ENCODE measurements at regions not wholly inside any gene's neighbourhood (a gene's known extent, or its start where the extent isn't known, plus 50 kb on each side); places are given as distances from the start of the nearest gene placed in this dataset.
"Not testable (repeated sequence)": the region's sequence is repeated elsewhere in the genome, so short reads cannot be mapped to it uniquely, and the experiment has no call there.

DNA sequence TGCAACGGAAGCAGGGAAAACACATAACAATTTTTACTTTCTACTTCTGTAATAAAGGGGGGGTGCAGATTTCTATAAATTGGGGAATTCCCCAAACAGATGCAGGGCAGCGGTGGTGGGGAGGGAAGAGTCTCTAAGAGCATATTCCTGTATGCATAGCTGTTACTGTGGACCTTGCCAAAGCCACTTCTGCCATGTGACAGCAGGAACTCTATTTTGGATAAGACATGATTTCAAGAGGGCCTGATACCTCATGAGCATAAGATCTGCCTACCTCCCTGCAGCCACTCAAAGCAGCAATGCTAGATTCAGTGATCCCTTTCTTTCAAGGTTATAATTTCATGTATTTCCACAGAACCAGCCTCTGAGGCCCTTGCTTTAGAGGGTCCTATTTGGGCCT lies 86.2 kb upstream of the CNKSR3 start:
- DNase-seq (ENCODE audit: extremely low read depth in 1 of 2, low read depth in 1 of 2), result no peak

DNA sequence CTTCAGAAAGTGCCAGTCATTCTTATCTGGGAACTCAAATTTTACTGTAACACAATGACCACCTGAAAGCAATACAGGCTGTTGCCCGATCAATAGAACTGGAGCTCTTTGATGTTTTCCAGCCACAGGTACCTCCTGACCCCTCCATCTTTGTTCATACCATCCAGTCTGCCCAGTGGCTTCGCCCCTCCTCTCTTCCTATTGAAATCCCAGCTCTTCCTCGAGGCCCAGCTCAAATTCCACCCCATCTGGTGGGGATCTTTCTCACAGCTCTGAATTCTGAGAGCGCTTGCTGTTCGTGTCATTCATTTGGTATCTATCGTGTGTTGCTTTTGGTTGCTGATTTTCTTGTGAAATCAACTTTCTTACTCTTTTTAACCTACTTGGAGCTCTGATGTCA lies 87.9 kb upstream of the CNKSR3 start:
- DNase-seq (ENCODE audit: extremely low read depth in 1 of 2, low read depth in 1 of 2), result no peak

DNA sequence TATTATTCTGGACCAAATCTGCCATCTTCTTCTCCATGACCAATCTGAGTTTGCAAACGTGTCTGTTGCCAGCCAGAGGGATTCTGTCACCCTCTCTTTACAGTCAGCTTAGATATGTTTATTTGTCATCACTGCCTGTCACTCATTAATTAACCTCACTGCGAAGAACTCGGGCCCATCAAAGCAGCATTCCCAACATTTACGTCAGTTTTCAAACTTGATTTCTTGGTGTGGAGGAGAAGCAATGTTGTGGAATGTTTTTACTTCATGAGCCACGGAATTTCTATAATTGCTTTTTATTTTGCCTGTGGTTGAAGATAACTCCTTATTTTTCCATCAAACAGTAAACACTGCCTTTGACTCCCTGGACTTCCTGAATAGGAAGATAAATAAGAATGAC lies 91.8 kb upstream of the CNKSR3 start:
- no peak for DNase-seq (ENCODE audit: extremely low read depth in 1 of 2, low read depth in 1 of 2)

DNA sequence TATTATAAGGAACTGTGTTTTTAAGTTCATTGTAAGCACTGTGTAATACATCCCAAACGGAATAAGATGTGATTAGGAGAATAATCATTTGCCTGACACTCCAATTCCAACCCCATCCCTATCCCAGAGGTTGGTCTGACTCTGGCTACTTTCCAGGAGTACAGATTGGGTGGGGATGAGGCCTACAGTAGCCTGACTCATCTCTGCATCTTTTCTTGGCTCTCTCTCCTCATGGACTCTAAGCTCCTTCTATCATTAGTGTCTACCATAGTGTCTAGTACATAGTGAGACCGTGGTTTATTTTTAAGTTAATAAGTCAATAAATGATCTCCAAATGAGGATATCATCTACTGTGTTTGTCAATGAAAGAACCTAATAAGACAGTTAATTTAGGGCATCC lies 92.2 kb upstream of the CNKSR3 start:
- DNase-seq (ENCODE audit: extremely low read depth in 1 of 2, low read depth in 1 of 2), result no peak

GRCh38 chr6:154604119-154604518 lies 93.6 kb upstream of the CNKSR3 start:
- no peak for DNase-seq (ENCODE audit: extremely low read depth in 1 of 2, low read depth in 1 of 2)

- no peak for DNase-seq (ENCODE audit: extremely low read depth in 1 of 2, low read depth in 1 of 2)
These were observed 94.8 kb upstream of the CNKSR3 start for GRCh38 chr6:154605178-154605881.

- no peak for DNase-seq (ENCODE audit: extremely low read depth in 1 of 2, low read depth in 1 of 2)
These were observed 95.4 kb upstream of the CNKSR3 start for GRCh38 chr6:154605882-154606370.

DNA sequence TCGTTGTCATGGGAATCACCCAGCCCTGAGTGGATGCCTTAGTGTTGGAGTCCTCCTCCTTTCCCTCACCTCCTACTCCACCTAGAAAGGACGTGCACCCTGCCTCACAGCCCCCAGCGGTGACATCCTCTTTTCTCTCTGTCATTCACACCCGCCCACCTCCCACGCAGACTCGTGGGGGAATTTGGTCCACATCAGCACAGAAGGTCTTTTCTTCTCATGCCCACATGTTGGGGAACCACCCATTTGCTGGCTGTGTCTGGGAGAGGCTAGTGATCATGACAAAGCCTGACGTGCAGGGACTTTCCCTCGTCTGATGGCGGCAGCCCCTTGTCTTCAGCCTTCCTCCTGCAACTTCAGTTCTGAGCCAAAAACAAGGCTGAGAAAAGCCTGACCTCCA lies 96.0 kb upstream of the CNKSR3 start:
- DNase-seq (ENCODE audit: extremely low read depth in 1 of 2, low read depth in 1 of 2), result peak in 1 of 2 donors; percentile 3

- no peak for DNase-seq (ENCODE audit: extremely low read depth in 1 of 2, low read depth in 1 of 2)
These were observed 96.4 kb upstream of the CNKSR3 start for GRCh38 chr6:154606860-154607259.

DNA sequence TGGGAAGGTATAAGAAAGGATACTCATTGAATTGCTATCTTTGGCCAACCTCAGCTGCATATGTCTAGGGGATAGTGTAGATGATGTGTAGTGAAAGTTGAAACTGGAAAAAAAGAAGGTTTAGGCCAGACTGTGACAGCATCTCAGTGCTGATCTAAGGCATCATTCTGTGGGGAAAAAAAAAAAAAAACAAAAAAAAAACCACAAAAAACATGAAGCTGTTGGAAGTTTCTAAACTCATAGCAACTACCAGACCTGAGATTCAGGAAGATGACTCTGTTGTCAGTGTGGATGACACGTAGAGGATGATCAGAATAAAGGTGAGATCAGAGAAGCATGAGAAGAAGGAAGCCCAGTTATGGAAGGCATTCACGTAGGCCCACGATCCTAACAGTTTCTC lies 100.8 kb upstream of the CNKSR3 start:
- DNase-seq (ENCODE audit: extremely low read depth in 1 of 2, low read depth in 1 of 2), result no peak

DNA sequence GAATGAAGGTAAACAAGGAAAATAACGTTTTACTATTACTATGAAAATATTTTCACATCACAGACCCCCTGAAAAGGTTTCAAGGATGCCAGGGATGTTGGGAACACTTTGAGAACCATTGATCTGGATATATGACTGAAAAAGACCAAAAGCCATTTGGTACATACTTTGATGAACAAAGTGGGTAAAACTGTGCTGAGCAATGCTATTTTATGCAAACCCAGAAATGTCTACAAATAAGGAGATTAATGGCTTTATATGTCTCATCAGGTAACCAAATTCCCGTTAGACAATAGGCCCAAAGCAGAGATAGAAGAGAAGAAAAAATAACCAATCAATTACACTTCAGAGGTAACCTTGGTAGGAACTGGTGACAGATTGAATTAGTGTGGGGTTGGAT lies 101.4 kb upstream of the CNKSR3 start:
- DNase-seq (ENCODE audit: extremely low read depth in 1 of 2, low read depth in 1 of 2), result no peak

GRCh38 chr6:154613137-154613676 lies 102.7 kb upstream of the CNKSR3 start:
- DNase-seq (ENCODE audit: extremely low read depth in 1 of 2, low read depth in 1 of 2), result no peak

- no peak for DNase-seq (ENCODE audit: extremely low read depth in 1 of 2, low read depth in 1 of 2)
These were observed 103.6 kb upstream of the CNKSR3 start for GRCh38 chr6:154614101-154614500.

DNA sequence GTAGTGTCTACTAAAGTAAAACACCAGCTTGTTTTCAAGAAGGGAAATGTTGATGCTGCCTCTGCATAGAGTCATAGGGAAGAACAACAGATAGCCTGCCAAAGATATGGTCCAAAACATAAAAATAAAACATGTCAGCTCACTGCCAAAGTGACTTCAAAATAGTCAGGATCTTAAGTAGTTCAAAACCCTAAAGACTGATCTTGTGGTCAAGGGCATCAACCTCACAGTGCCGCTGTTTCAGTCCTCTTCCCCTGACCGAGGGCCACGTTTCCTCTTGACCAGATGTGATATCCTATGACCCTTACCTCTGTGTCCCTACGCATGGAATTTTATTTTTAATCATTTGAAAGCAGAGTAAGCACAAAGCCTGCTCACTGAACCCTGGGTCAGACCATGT lies 104.2 kb upstream of the CNKSR3 start:
- DNase-seq (ENCODE audit: extremely low read depth in 1 of 2, low read depth in 1 of 2), result no peak

GRCh38 chr6:154615483-154616025 lies 105.1 kb upstream of the CNKSR3 start:
- DNase-seq (ENCODE audit: extremely low read depth in 1 of 2, low read depth in 1 of 2), result no peak

DNA sequence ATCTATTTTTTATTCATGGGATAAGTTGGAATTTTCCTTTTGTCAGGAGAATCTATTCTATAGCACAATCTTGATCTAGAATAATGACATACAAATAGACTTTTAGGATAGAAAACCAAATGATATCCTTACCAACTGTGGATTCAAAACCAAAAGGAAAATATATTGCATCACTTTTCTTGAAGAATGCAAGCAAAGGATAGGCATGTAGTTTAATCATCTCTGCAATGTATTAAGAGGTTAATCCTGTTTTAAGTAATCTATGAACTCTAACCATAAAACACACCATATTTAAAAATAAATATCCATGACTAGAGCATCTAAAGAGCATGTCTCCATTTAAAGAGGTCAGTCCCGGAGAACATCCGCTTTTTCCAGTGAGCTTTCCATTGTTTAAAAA lies 106.7 kb upstream of the CNKSR3 start:
- no peak for DNase-seq (ENCODE audit: extremely low read depth in 1 of 2, low read depth in 1 of 2)

GRCh38 chr6:154619146-154619545 lies 108.7 kb upstream of the CNKSR3 start:
- DNase-seq (ENCODE audit: extremely low read depth in 1 of 2, low read depth in 1 of 2), result no peak

DNA sequence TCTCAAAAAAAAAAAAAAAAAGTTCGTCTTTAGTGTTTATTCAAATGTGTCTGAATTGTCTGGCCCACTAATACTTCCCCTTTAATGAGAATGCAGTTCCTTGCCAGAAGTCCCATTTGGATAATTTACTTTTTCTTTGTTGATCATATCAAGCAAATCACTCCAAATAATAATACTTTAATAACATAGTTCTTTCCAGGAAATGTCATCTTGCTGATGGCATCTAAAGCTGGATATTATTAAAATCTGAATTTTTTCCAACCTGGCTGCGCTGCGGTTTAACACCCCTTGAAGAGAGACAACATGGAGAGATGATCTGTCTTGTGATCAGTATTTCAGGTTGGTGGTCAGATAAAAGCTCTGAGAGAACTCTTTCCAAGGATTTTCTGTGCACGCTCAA lies 111.2 kb upstream of the CNKSR3 start:
- DNase-seq (ENCODE audit: extremely low read depth in 1 of 2, low read depth in 1 of 2), result no peak

GRCh38 chr6:154622618-154623336 lies 110.4 kb upstream of the SCAF8 start:
- no peak for DNase-seq (ENCODE audit: extremely low read depth in 1 of 2, low read depth in 1 of 2)

DNA sequence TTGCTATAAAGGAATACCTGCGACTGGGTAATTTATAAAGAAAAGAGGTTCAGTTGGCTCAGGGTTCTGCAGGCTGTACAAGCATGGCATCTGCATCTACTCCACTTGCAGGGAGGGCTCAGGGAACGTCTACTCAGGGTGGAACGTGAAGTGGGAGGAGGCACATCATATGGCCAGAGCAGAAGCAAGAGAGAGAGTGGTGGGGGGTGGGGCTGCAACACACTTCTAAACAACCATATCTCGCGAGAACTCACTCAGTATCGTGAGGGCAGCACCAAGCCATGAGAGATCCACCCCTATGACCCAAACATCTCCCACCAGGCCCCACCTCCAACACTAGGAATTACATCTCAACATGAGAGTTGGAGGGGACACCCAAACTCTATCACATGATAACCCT lies 109.8 kb upstream of the SCAF8 start:
- no peak for DNase-seq (ENCODE audit: extremely low read depth in 1 of 2, low read depth in 1 of 2)

DNA sequence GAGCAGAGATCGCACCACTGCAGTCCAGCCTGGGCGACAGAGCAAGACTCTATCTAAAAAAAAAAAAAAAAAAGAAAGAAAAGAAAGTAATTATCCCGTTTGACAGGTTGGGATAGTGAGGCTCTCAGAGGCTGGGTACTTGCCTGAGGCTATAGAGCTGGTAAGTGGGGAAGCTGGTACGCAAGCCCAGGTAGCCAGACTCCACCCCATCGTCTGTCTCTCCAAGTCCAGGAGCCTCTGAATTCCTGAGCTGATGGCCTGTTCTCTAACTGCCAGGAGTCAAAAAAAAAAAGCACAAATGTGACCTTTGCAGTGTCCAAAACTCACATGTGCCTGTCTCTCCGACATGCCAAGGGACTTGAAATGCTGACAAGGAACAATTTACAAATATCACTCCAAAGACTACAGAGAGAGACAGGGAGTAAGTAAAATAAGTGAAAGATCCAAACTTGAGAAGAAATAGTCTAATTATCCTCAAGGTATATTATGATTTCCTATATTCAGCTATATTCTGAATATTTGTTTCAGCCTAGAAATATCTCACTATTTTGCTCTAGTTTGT lies 109.1 kb upstream of the SCAF8 start:
- no peak for DNase-seq (ENCODE audit: extremely low read depth in 1 of 2, low read depth in 1 of 2)

- DNase-seq (ENCODE audit: extremely low read depth in 1 of 2, low read depth in 1 of 2), result not testable (repeated sequence)
These were observed 108.5 kb upstream of the SCAF8 start for GRCh38 chr6:154624727-154625126.

Data from activated CD8-positive, alpha-beta memory T cell treated with anti-CD3 and anti-CD28 coated beads for 1 hour (primary cell).